ENCODE measurements at regions not wholly inside any gene's neighbourhood (a gene's known extent, or its start where the extent isn't known, plus 50 kb on each side); places are given as distances from the start of the nearest gene placed in this dataset.

DNA sequence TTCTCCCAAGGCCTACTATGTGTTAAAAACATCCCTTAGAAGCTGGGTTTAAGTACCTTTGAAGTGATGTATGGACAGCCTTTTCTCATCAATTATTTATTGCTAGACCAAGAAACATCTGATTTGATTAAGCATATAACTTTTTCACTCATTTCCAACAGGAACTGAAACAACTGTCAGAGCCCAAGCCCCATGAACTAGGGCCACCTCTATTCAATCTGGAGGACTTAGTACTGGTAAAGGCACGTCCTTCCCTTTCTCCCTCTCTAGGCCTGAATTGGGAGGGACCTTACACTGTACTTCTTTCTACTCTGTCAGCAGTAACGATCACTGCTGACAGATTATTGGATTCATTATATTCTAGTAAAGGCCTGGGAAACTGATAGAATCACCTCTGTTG is 612.0 kb upstream of the CDH8 start:
- TF ChIP-seq, protein P1, sequence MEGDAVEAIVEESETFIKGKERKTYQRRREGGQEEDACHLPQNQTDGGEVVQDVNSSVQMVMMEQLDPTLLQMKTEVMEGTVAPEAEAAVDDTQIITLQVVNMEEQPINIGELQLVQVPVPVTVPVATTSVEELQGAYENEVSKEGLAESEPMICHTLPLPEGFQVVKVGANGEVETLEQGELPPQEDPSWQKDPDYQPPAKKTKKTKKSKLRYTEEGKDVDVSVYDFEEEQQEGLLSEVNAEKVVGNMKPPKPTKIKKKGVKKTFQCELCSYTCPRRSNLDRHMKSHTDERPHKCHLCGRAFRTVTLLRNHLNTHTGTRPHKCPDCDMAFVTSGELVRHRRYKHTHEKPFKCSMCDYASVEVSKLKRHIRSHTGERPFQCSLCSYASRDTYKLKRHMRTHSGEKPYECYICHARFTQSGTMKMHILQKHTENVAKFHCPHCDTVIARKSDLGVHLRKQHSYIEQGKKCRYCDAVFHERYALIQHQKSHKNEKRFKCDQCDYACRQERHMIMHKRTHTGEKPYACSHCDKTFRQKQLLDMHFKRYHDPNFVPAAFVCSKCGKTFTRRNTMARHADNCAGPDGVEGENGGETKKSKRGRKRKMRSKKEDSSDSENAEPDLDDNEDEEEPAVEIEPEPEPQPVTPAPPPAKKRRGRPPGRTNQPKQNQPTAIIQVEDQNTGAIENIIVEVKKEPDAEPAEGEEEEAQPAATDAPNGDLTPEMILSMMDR (IDR thresholded peaks at IDR 0.05) = no peak
- no peak for TF ChIP-seq POLR2A (IDR thresholded peaks at IDR 0.05)
- TF ChIP-seq POLR2AphosphoS5 (IDR thresholded peaks at IDR 0.05; ENCODE audit: insufficient read depth in 1 of 2, low read depth in 1 of 2) = no peak

Data from vagina (tissue), 2 donors.